Immature natural killer cell (primary cell): ENCODE measurements at regions not wholly inside any gene's neighbourhood (a gene's known extent, or its start where the extent isn't known, plus 50 kb on each side); places are given as distances from the start of the nearest gene placed in this dataset.
"Not testable (repeated sequence)": the region's sequence is repeated elsewhere in the genome, so short reads cannot be mapped to it uniquely, and the experiment has no call there.

Experiments used
- DNase-seq, 3 donors: peaks; one replicate each; pipeline ENCODE4 v3.0.0; 2022; ENCODE audit warnings: mixed read lengths in 1 of 3
- H3K27ac Mint-ChIP-seq, 6 donors: one replicate each; pipeline ENCODE4 v1.8.0; 2020; ENCODE audit warnings: mixed read lengths in 6 of 6, mild to moderate bottlenecking in 5 of 6, inconsistent platforms in 4 of 6, moderate library complexity in 3 of 6
- H3K27me3 Mint-ChIP-seq, 3 donors: one replicate each; pipeline ENCODE4 v1.8.0; 2020 to 2021; ENCODE audit warnings: low read depth in 3 of 3, mild to moderate bottlenecking in 3 of 3, mixed read lengths in 3 of 3, moderate library complexity in 3 of 3, inconsistent platforms in 1 of 3
- H3K36me3 Mint-ChIP-seq, 3 donors: one replicate each; pipeline ENCODE4 v1.8.0; 2020; ENCODE audit warnings: mixed read lengths in 3 of 3, inconsistent platforms in 2 of 3, mild to moderate bottlenecking in 2 of 3
- H3K4me1 Mint-ChIP-seq, 2 donors: one replicate each; pipeline ENCODE4 v1.8.0; 2020; ENCODE audit warnings: inconsistent platforms in 2 of 2, mild to moderate bottlenecking in 2 of 2, mixed read lengths in 2 of 2, moderate library complexity in 1 of 2
- H3K4me3 Mint-ChIP-seq, 5 donors: one replicate each; pipeline ENCODE4 v1.8.0; 2020; ENCODE audit warnings: mild to moderate bottlenecking in 5 of 5, mixed read lengths in 5 of 5, inconsistent platforms in 3 of 5, moderate library complexity in 3 of 5
- H3K9me3 Mint-ChIP-seq, 6 donors: one replicate each; pipeline ENCODE4 v1.8.0; 2020; ENCODE audit warnings: mild to moderate bottlenecking in 6 of 6, mixed read lengths in 6 of 6, inconsistent platforms in 4 of 6, moderate library complexity in 3 of 6

GRCh38 chr3:189419038-189419437 lies 212.2 kb upstream of the TP63 start:
- H3K27me3 Mint-ChIP-seq = peaks cover 2 to 5% (median 4%) of the 10 kb centered on the region in 3 donors
- H3K27ac Mint-ChIP-seq = no peak overlapping the region
- H3K9me3 Mint-ChIP-seq = peaks cover 0 to 2% (median 0%) of the 10 kb centered on the region in 6 donors
- H3K4me3 Mint-ChIP-seq = no peak overlapping the region
- no peaks in the 10 kb centered on the region for H3K4me1 Mint-ChIP-seq
- H3K36me3 Mint-ChIP-seq = no peaks in the 10 kb centered on the region
- DNase-seq = no peak

GRCh38 chr3:189419683-189420082 lies 211.5 kb upstream of the TP63 start:
- H3K27me3 Mint-ChIP-seq = peaks cover 2 to 5% (median 3%) of the 10 kb centered on the region in 3 donors
- no peaks in the 10 kb centered on the region for H3K4me1 Mint-ChIP-seq
- H3K36me3 Mint-ChIP-seq = no peaks in the 10 kb centered on the region
- H3K4me3 Mint-ChIP-seq = no peak overlapping the region
- peaks cover 0 to 2% (median 0%) of the 10 kb centered on the region in 6 donors for H3K9me3 Mint-ChIP-seq
- H3K27ac Mint-ChIP-seq = no peak overlapping the region
- no peak for DNase-seq

DNA sequence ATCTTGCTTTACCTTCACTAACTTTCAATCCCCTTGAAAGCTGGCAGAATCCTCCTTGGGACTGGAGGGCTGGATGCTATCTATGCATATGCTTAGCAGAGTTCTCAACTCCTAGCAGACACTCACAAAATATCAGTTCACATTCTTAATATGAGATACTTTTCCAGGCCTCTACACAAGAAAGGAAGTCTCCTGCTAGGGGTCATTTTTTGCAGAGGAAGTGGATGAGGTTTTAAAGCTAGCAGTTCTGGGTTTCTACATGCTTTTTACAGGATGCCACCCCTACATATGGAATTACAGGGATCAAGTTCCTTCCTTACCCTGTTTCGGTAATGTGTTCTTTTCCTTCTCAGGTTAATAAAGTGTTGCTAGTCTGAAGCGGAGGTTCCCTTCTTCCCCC lies 206.3 kb upstream of the TP63 start:
- Mint-ChIP-seq H3K27me3 (peaks cover 0 to 5% (median 2%) of the 10 kb centered on the region in 3 donors), H3K4me1 (no peaks in the 10 kb centered on the region), H3K36me3 (no peaks in the 10 kb centered on the region), H3K27ac (no peak overlapping the region), H3K9me3 (peaks cover 0 to 4% (median 0%) of the 10 kb centered on the region in 6 donors), H3K4me3 (no peak overlapping the region)
- no peak for DNase-seq

DNA sequence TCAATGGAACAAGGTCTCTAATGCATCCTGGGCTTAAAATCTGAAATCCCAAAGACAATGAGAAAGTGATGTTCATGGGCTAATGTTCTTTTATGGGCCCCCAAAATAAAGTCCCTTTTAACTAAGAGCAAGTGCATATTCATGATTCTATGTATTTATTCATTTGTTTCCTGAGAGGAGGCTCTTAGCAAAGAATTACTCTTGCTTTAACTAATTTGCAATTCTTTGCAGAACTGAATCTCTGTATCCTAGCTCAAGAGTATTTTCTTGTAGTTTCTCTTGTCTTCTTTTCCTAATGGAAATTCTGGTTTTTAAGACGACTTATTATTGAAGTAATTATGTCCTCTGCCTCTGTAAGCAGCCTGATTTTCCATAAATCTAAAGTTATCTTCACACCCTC lies 202.2 kb upstream of the TP63 start:
- H3K4me1 Mint-ChIP-seq = no peaks in the 10 kb centered on the region
- H3K27me3 Mint-ChIP-seq = no peaks in the 10 kb centered on the region
- H3K4me3 Mint-ChIP-seq = no peak overlapping the region
- no peak for DNase-seq
- no peaks in the 10 kb centered on the region for H3K36me3 Mint-ChIP-seq
- H3K27ac Mint-ChIP-seq = no peak overlapping the region
- H3K9me3 Mint-ChIP-seq = peaks cover 0 to 10% (median 3%) of the 10 kb centered on the region in 6 donors

DNA sequence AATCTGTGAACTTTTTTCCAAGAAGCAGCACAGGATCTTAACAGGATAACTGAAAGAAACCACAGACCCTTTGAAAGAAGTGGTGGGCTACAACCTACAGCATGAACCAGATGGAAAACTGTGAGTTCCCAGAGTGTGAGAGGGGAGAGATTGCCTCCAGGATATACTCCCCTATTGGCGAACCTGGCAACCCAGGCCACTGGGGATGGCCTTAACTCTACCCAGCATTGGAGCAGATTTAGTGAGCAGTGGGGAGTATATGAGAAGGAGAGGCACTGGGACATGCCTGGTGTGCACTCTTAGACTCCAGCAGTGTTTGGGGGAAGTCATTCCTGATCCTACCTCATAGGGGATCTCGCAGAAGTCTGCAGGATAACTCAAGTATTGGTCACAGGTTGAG lies 201.0 kb upstream of the TP63 start:
- DNase-seq = no peak
- H3K4me3 Mint-ChIP-seq = no peak overlapping the region
- peaks cover 0 to 10% (median 3%) of the 10 kb centered on the region in 6 donors for H3K9me3 Mint-ChIP-seq
- H3K4me1 Mint-ChIP-seq = no peaks in the 10 kb centered on the region
- no peak overlapping the region for H3K27ac Mint-ChIP-seq
- no peaks in the 10 kb centered on the region for H3K36me3 Mint-ChIP-seq
- H3K27me3 Mint-ChIP-seq = no peaks in the 10 kb centered on the region

GRCh38 chr3:189442257-189442656 lies 188.9 kb upstream of the TP63 start:
- H3K27ac Mint-ChIP-seq, H3K9me3 Mint-ChIP-seq, H3K4me3 Mint-ChIP-seq, H3K27me3 Mint-ChIP-seq, H3K36me3 Mint-ChIP-seq, DNase-seq, H3K4me1 Mint-ChIP-seq: not testable (repeated sequence)

DNA sequence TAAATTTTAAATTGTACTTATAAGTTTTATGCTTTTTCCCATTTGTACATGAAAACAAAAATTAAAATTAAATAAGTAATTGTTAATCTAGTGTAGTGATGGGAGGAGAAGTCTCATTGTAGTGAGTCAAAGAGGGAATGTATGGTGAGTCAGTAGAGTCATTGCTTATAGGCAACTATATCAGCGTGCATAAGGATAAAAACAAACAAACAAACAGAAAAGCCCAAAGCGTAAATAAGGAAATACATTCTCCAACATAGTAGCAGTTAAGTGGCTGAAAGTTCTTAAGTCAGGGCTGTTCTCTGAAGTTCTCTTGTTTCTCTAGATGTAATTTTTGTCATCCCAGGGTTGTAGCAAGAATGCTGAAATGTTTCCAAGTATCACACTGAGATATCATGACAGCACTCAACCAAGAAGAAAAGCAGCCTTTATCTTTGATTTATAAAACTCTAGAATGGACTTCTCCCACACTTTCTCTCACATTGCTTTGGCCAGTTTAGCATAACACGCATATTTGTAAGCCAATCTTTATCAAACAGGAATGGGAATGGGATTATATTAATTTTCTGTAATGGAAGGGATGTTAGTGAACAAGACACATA lies 184.1 kb upstream of the TP63 start:
- Mint-ChIP-seq H3K27me3 (peaks cover 0 to 3% (median 0%) of the 10 kb centered on the region in 3 donors), H3K4me3 (no peak overlapping the region), H3K27ac (no peak overlapping the region), H3K4me1 (no peaks in the 10 kb centered on the region), H3K9me3 (no peaks in the 10 kb centered on the region), H3K36me3 (no peaks in the 10 kb centered on the region)
- no peak for DNase-seq

DNA sequence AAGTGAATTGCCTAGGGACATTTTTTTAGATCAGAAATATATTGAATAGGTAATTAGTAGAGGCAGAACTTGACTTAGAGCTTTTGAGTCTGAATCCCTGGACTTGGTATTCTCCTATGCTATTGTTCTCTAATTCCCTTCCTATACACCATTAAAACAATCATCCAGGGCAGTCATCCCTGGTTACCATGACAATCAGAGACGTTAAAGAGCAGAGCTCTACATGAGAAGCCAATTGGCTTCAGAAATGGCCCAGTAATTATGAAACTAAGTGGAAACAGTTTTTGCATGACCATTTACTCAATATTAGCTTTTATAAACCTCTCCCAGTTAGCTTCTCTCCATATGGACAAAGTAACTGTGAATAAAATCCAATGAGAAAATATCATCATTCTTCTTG lies 182.1 kb upstream of the TP63 start:
- DNase-seq = no peak
- no peak overlapping the region for H3K27ac Mint-ChIP-seq
- H3K27me3 Mint-ChIP-seq = peaks cover 0 to under 1% (median 0%) of the 10 kb centered on the region in 3 donors
- peaks cover 0 to 6% (median 0%) of the 10 kb centered on the region in 6 donors for H3K9me3 Mint-ChIP-seq
- no peaks in the 10 kb centered on the region for H3K4me1 Mint-ChIP-seq
- H3K36me3 Mint-ChIP-seq = no peaks in the 10 kb centered on the region
- H3K4me3 Mint-ChIP-seq = no peak overlapping the region

DNA sequence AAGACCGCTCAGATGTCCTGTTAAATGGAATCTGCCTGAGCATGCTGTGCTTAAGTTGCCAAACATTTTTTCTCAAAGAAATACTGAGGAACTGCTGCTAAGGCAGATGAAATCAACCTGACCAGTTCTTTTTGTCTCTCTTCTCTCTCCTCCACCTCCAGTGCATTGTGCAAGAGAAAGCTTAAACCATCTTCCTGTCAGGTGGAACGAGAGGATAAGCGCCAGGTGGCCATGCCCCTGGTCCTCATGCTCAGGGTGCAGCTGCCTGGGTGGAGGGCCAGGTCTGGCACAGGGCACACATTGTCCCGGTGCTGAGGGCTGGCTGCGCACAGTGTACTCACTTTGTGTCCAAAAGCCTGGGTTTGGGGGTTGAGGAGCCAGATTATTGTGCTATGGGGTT lies 176.2 kb upstream of the TP63 start:
- peaks cover 0 to 21% (median under 1%) of the 10 kb centered on the region in 6 donors for H3K9me3 Mint-ChIP-seq
- H3K36me3 Mint-ChIP-seq = peaks cover 0 to 5% (median 0%) of the 10 kb centered on the region in 3 donors
- H3K4me3 Mint-ChIP-seq = no peak overlapping the region

GRCh38 chr3:189455641-189456417 lies 175.4 kb upstream of the TP63 start:
- H3K4me1 Mint-ChIP-seq = no peaks in the 10 kb centered on the region
- no peak overlapping the region for H3K27ac Mint-ChIP-seq
- H3K4me3 Mint-ChIP-seq = no peak overlapping the region
- no peak for DNase-seq
- H3K9me3 Mint-ChIP-seq = peaks cover 0 to 21% (median under 1%) of the 10 kb centered on the region in 6 donors
- H3K27me3 Mint-ChIP-seq = peaks cover 0 to 6% (median 0%) of the 10 kb centered on the region in 3 donors
- H3K36me3 Mint-ChIP-seq = peaks cover 0 to 5% (median 0%) of the 10 kb centered on the region in 3 donors

More for the DNA sequence above, 176.2 kb upstream of the TP63 start:
- DNase-seq = no peak
- Mint-ChIP-seq H3K27ac (no peak overlapping the region), H3K27me3 (peaks cover 0 to 3% (median 0%) of the 10 kb centered on the region in 3 donors), H3K4me1 (no peaks in the 10 kb centered on the region)

- Mint-ChIP-seq H3K4me1 (no peaks in the 10 kb centered on the region), H3K27me3 (peaks cover 0 to 6% (median 0%) of the 10 kb centered on the region in 3 donors), H3K4me3 (no peak overlapping the region), H3K27ac (no peak overlapping the region), H3K9me3 (peaks cover 0 to 21% (median under 1%) of the 10 kb centered on the region in 6 donors), H3K36me3 (peaks cover 0 to 5% (median 0%) of the 10 kb centered on the region in 3 donors)
- DNase-seq = no peak
Observed at GRCh38 chr3:189457201-189457607, 174.0 kb upstream of the TP63 start.

- H3K36me3 Mint-ChIP-seq = peaks cover 0 to 5% (median 0%) of the 10 kb centered on the region in 3 donors
- peaks cover 0 to 6% (median 2%) of the 10 kb centered on the region in 3 donors for H3K27me3 Mint-ChIP-seq
- H3K4me1 Mint-ChIP-seq = no peaks in the 10 kb centered on the region
- no peak overlapping the region for H3K27ac Mint-ChIP-seq
- no peak overlapping the region for H3K4me3 Mint-ChIP-seq
- peaks cover 0 to 21% (median under 1%) of the 10 kb centered on the region in 6 donors for H3K9me3 Mint-ChIP-seq
- DNase-seq = no peak
Observed at GRCh38 chr3:189457631-189458412, 173.4 kb upstream of the TP63 start.

- H3K9me3 Mint-ChIP-seq = peaks cover 0 to 20% (median under 1%) of the 10 kb centered on the region in 6 donors
- H3K4me1 Mint-ChIP-seq = no peaks in the 10 kb centered on the region
- no peak overlapping the region for H3K4me3 Mint-ChIP-seq
- H3K36me3 Mint-ChIP-seq = peaks cover 0 to 5% (median 0%) of the 10 kb centered on the region in 3 donors
- no peak for DNase-seq
- peaks cover 0 to 6% (median 2%) of the 10 kb centered on the region in 3 donors for H3K27me3 Mint-ChIP-seq
- H3K27ac Mint-ChIP-seq = no peak overlapping the region
Observed at GRCh38 chr3:189458528-189458927, 172.7 kb upstream of the TP63 start.

DNA sequence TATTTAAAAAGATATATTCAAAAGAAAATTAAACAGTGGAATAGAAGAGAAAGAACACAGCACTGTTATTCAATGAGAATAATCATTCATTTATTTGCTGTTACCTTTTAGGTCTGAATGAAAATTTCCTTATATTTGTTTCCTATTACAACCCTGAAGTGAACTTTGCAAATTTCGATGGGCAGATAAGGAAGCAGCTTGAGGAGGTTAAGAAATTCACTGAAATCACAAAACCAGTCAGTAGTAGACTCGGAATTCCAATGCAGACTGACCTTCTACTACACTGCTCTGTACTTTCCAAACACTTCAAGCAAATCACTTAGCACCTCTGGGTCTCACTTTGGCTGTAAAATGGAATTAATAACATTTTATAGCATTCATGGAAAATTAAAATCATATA lies 172.0 kb upstream of the TP63 start:
- H3K9me3 Mint-ChIP-seq = peaks cover 0 to 16% (median under 1%) of the 10 kb centered on the region in 6 donors
- no peak for DNase-seq
- H3K4me1 Mint-ChIP-seq = no peaks in the 10 kb centered on the region
- peaks cover 0 to 5% (median 0%) of the 10 kb centered on the region in 3 donors for H3K36me3 Mint-ChIP-seq
- no peak overlapping the region for H3K4me3 Mint-ChIP-seq
- peaks cover 0 to 5% (median 2%) of the 10 kb centered on the region in 3 donors for H3K27me3 Mint-ChIP-seq
- H3K27ac Mint-ChIP-seq = no peak overlapping the region
